Heart right ventricle (tissue), 16 donors: ENCODE measurements at regions not wholly inside any gene's neighbourhood (a gene's known extent, or its start where the extent isn't known, plus 50 kb on each side); places are given as distances from the start of the nearest gene placed in this dataset.
A peak's percentile ranks its signal among the peaks of the same experiment; 100 is the strongest.

Source experiments
- ATAC-seq, 8 donors: fragments of 200-7000 bp; cut with Tn5 transposase; one replicate each; pipeline ENCODE4 v1.9.1; 2020; ENCODE audit warnings: mild to moderate bottlenecking in 8 of 8, moderate library complexity in 8 of 8, moderate number of reproducible peaks in 1 of 8
- DNase-seq, 2 donors: peaks; one replicate each; pipeline ENCODE4 v3.0.0-alpha.2; 2020
- H3K27ac ChIP-seq, 10 donors: fragments of 200-600 bp; sonication (generic) in 2 of 10; one replicate each; pipeline versions ENCODE4 v1.5.0 to v1.8.0; 2020 to 2022; ENCODE audit warnings: mild to moderate bottlenecking in 3 of 10
- H3K27me3 ChIP-seq, 7 donors: fragments of 200-600 bp; one replicate each; pipeline ENCODE4 v1.8.0; 2021 to 2022; ENCODE audit warnings: mild to moderate bottlenecking in 2 of 7
- H3K36me3 ChIP-seq, 9 donors: fragments of 200-600 bp; sonication (generic) in 1 of 9; one replicate each; pipeline versions ENCODE4 v1.5.0 to v1.8.0; 2020 to 2022; ENCODE audit warnings: mild to moderate bottlenecking in 2 of 9
- H3K4me1 ChIP-seq, 9 donors: fragments of 200-600 bp; sonication (generic) in 1 of 9; one replicate each; pipeline versions ENCODE4 v1.5.0 to v1.8.0; 2020 to 2022; ENCODE audit warnings: mild to moderate bottlenecking in 4 of 9
- H3K4me3 ChIP-seq, 10 donors: fragments of 200-600 bp; sonication (generic) in 2 of 10; one replicate each; pipeline versions ENCODE4 v1.5.0 to v1.8.0; 2020 to 2022; ENCODE audit warnings: mild to moderate bottlenecking in 7 of 10, moderate library complexity in 2 of 10
- H3K9me3 ChIP-seq, 11 donors: fragments of 200-600 bp in 10 of 11; sonication (generic) in 2 of 11; one replicate each; pipeline versions ENCODE4 v1.5.0 to v1.8.0; 2013 to 2022; ENCODE audit warnings: mild to moderate bottlenecking in 2 of 11, control low read depth in 1 of 11, moderate library complexity in 1 of 11
- CTCF ChIP-seq, 9 donors: fragments of 200-600 bp; sonication (generic) in 2 of 9; IDR thresholded peaks; one replicate each; pipeline versions ENCODE4 v1.5.0 to v1.8.0; 2021 to 2022; ENCODE audit warnings: antibody characterized with exemption in 9 of 9, mild to moderate bottlenecking in 5 of 9, moderate library complexity in 1 of 9
- WGBS, 2 donors: extraction: QIAGEN DNeasy Blood & Tissue Kit; methylation state at CpG; one replicate each; pipeline ENCODE4 v1.1.7; 2013; ENCODE audit warnings: inconsistent platforms in 1 of 2; 5-methylcytosine and 5-hydroxymethylcytosine counted together
- intact Hi-C, 10 donors: fragments of 100-400 bp; cut with DNase I; formaldehyde crosslinking; loops; one replicate each; pipeline versions ENCODE4 v1.11.1 to v1.14.2; 2022
- donor health status: Arrhythmogenic right ventricular cardiomyopathy.
- donor health status: ischemic (EF 13 %, LVEDD 7.1; RV severe dilation, severe dysfunction).
- donor health status: healthy with polysubstance abuse.
- donor health status: DM: no; HTN: yes; CAD: no.
- donor health status: DM: no; HTN: no; CAD: no.
- donor health status: ischemic (EF 25% LVEDD 6.9; RV normal size, moderate dysfunction).
- donor health status: ischemic (EF 25% LVEDD 5.7; RV mildly dilated, moderate dysfunction).
- donor health status: healthy.
- donor health status: DM: yes; HTN: yes; CAD: no.
- donor health status: Ischemic cardiomyopathy.
- donor health status: ischemic (EF 35%, LVEDD 5.7; RV mildly dilated, moderate dysfunction).
- donor health status: nonischemic (EF 11% LVEDD 7.7; RV severe dilation, severe dysfunction).
- donor health status: DM: yes; HTN: yes; CAD: no.
- donor health status: PGD.
- donor health status: ischemic (EF 29% LVEDD 5.4; RV normal size, mild dysfunction).
- donor health status: nonischemic (EF 23%, LVEDD 6.1; RV moderate dilation, normal function).

GRCh38 chr3:117526470-117527079, 817.0 kb downstream of the TUSC7 start:
- H3K27me3 ChIP-seq: peaks cover 0 to 31% (median 0%) of the 10 kb centered on the region in 7 donors
- WGBS, 2 donors: 58 to 59% methylated on average over 3 of the region's 3 CpGs
- no peak overlapping the region for H3K27ac ChIP-seq
- intact Hi-C loops: loop anchor here in 2 of 10 donors (10.0 kb wide), 2 partner anchors 512 to 662 kb away; no protein-coding TSS in a partner anchor
- no peaks in the 10 kb centered on the region for H3K4me1 ChIP-seq
- ATAC-seq: no peak
- no peak overlapping the region for H3K4me3 ChIP-seq
- peak in 7 of 9 donors; percentile 25 to 55 (median 41) for TF ChIP-seq CTCF (IDR thresholded peaks at IDR 0.05)
- no peaks in the 10 kb centered on the region for H3K36me3 ChIP-seq
- H3K9me3 ChIP-seq: peaks cover 0 to 6% (median 0%) of the 10 kb centered on the region in 11 donors
- DNase-seq: no peak

- DNase-seq (no peak), ATAC-seq (no peak)
- intact Hi-C loops: loop anchor here in 2 of 10 donors (10.0 kb wide), 2 partner anchors 513 to 663 kb away; no protein-coding TSS in a partner anchor
- H3K9me3 ChIP-seq: peaks cover 0 to 6% (median 0%) of the 10 kb centered on the region in 11 donors
- 72 to 84% methylated on average over 2 of the region's 2 CpGs for WGBS, 2 donors
- peaks cover 0 to 28% (median 0%) of the 10 kb centered on the region in 7 donors for H3K27me3 ChIP-seq
- H3K36me3 ChIP-seq: no peaks in the 10 kb centered on the region
- no peak overlapping the region for H3K4me3 ChIP-seq
- no peaks in the 10 kb centered on the region for H3K4me1 ChIP-seq
- no peak for TF ChIP-seq CTCF (IDR thresholded peaks at IDR 0.05)
- no peak overlapping the region for H3K27ac ChIP-seq
Observed at GRCh38 chr3:117527346-117527745, 817.8 kb downstream of the TUSC7 start.

- no peak for ATAC-seq
- H3K9me3 ChIP-seq: peaks cover 0 to 6% (median 0%) of the 10 kb centered on the region in 11 donors
- no peaks in the 10 kb centered on the region for H3K36me3 ChIP-seq
- H3K27me3 ChIP-seq: peaks cover 0 to 28% (median 0%) of the 10 kb centered on the region in 7 donors
- no peak overlapping the region for H3K4me3 ChIP-seq
- no peak for TF ChIP-seq CTCF (IDR thresholded peaks at IDR 0.05)
- intact Hi-C loops: loop anchor here in 2 of 10 donors (10.0 kb wide), 2 partner anchors 514 to 664 kb away; no protein-coding TSS in a partner anchor
- no peak for DNase-seq
- no peaks in the 10 kb centered on the region for H3K4me1 ChIP-seq
- WGBS, 2 donors: 88 to 89% methylated on average over 1 of the region's 1 CpG
- H3K27ac ChIP-seq: no peak overlapping the region
Observed at GRCh38 chr3:117528688-117529087, 819.1 kb downstream of the TUSC7 start.

- H3K9me3 ChIP-seq: peaks cover 0 to 6% (median 0%) of the 10 kb centered on the region in 11 donors
- TF ChIP-seq CTCF (IDR thresholded peaks at IDR 0.05): no peak
- H3K4me1 ChIP-seq: no peaks in the 10 kb centered on the region
- H3K27me3 ChIP-seq: peaks cover 0 to 13% (median 0%) of the 10 kb centered on the region in 7 donors
- no peaks in the 10 kb centered on the region for H3K36me3 ChIP-seq
- intact Hi-C loops: no loop called here
- DNase-seq: no peak
- H3K4me3 ChIP-seq: no peak overlapping the region
- ATAC-seq: no peak
- WGBS, 2 donors: 63 to 72% methylated on average over 8 of the region's 8 CpGs
- no peak overlapping the region for H3K27ac ChIP-seq
Observed at GRCh38 chr3:117531078-117531767, 821.6 kb downstream of the TUSC7 start.
